IPS-20b (cell line): ENCODE measurements at regions not wholly inside any gene's neighbourhood (a gene's known extent, or its start where the extent isn't known, plus 50 kb on each side); places are given as distances from the start of the nearest gene placed in this dataset.

Experiments
- H3K27ac ChIP-seq: one replicate; pipeline ENCODE4 v1.5.1; 2013; ENCODE audit warnings: low read length
- H3K27me3 ChIP-seq: 2 replicates; pipeline ENCODE4 v1.6.1; 2013; ENCODE audit warnings: mild to moderate bottlenecking, low read length, inconsistent platforms; ENCODE audit not compliant: insufficient read depth
- H3K36me3 ChIP-seq: 2 replicates; pipeline ENCODE4 v1.6.1; 2013; ENCODE audit warnings: low read depth, mild to moderate bottlenecking, inconsistent platforms, low read length, moderate library complexity; ENCODE audit not compliant: insufficient read depth
- H3K4me1 ChIP-seq: 2 replicates; pipeline ENCODE4 v1.6.1; 2013; ENCODE audit warnings: mild to moderate bottlenecking, control low read depth, inconsistent platforms, low read length, moderate library complexity; ENCODE audit not compliant: insufficient read depth
- H3K4me3 ChIP-seq: 2 replicates; pipeline ENCODE4 v1.5.1; 2013; ENCODE audit warnings: mild to moderate bottlenecking, low read length, inconsistent platforms
- H3K9ac ChIP-seq: 2 replicates; pipeline ENCODE4 v1.6.1; 2013; ENCODE audit warnings: low read depth, mild to moderate bottlenecking, inconsistent platforms, low read length, moderate library complexity
- H3K9me3 ChIP-seq: 2 replicates; pipeline ENCODE4 v1.6.1; 2013; ENCODE audit warnings: mild to moderate bottlenecking, low read depth, low read length, inconsistent platforms; ENCODE audit not compliant: insufficient read depth

- Histone ChIP-seq H3K9me3 (no peaks in the 10 kb centered on the region), H3K9ac (no peak overlapping the region), H3K4me3 (no peak overlapping the region), H3K27me3 (no peaks in the 10 kb centered on the region), H3K27ac (no peak overlapping the region), H3K36me3 (no peaks in the 10 kb centered on the region), H3K4me1 (peaks cover 5% of the 10 kb centered on the region; the same call in 1 of the 2 replicates)
Observed at GRCh38 chr1:14014929-14015328, 314.9 kb downstream of the PRDM2 start.

- Histone ChIP-seq H3K4me1 (peaks cover 3% of the 10 kb centered on the region; the same call in 1 of the 2 replicates), H3K36me3 (no peaks in the 10 kb centered on the region), H3K27ac (no peak overlapping the region), H3K4me3 (no peak overlapping the region), H3K9ac (no peak overlapping the region), H3K27me3 (no peaks in the 10 kb centered on the region), H3K9me3 (no peaks in the 10 kb centered on the region)
Observed at GRCh38 chr1:14015917-14016316, 315.9 kb downstream of the PRDM2 start.

GRCh38 chr1:14017531-14017961 is 317.6 kb downstream of the PRDM2 start:
- H3K4me3 ChIP-seq = no peak overlapping the region
- no peak overlapping the region for H3K9ac ChIP-seq
- H3K27ac ChIP-seq = no peak overlapping the region
- H3K9me3 ChIP-seq = no peaks in the 10 kb centered on the region
- no peaks in the 10 kb centered on the region for H3K27me3 ChIP-seq
- H3K4me1 ChIP-seq = no peaks in the 10 kb centered on the region; the same call in 1 of the 2 replicates
- H3K36me3 ChIP-seq = no peaks in the 10 kb centered on the region

DNA sequence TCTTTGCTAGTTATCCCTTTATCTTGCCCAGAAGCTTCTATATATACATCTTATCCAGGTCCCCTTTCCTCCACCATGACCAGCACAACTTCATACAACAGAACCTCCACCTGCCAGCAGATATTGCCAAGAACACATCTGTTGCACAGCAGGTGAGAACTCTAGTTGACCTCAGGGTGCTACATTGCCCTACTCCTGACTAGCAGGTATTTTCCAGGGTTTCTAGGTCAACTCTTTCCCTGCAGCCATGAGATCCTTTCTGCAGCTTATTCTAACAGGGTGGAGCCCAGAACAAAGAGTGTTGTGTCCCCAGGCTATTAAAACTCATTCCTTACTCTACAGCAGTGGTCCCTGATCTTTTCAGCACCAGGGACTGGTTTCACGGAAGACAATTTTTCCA is 319.5 kb downstream of the PRDM2 start:
- H3K27ac ChIP-seq = no peak overlapping the region
- no peaks in the 10 kb centered on the region; the same call in 1 of the 2 replicates for H3K4me1 ChIP-seq
- H3K9me3 ChIP-seq = no peaks in the 10 kb centered on the region
- H3K36me3 ChIP-seq = no peaks in the 10 kb centered on the region
- no peak overlapping the region for H3K9ac ChIP-seq
- no peaks in the 10 kb centered on the region for H3K27me3 ChIP-seq
- H3K4me3 ChIP-seq = no peak overlapping the region

DNA sequence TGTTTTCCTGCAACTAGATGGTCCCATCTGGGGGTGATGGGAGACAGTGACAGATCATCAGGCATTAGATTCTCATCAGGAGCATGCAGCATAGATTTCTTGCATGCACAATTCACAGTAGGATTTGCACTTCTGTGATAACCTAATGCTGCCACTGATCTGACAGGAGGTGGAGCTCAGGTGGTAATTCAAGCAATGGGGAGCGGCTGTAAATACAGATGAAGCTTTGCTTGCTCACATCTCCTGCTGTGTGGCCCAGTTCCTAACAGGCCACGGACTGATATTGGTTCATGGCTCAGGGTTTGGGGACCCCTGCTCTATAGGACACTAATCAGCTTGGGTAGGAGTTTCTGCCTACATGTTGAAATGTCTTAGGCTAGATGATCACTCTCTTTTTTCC is 320.0 kb downstream of the PRDM2 start:
- Histone ChIP-seq H3K4me1 (no peaks in the 10 kb centered on the region; the same call in 1 of the 2 replicates), H3K9ac (no peak overlapping the region), H3K36me3 (no peaks in the 10 kb centered on the region), H3K9me3 (no peaks in the 10 kb centered on the region), H3K27ac (no peak overlapping the region), H3K27me3 (no peaks in the 10 kb centered on the region), H3K4me3 (no peak overlapping the region)

- H3K9ac ChIP-seq = no peak overlapping the region
- H3K4me1 ChIP-seq = no peaks in the 10 kb centered on the region
- peaks cover 9% of the 10 kb centered on the region; the same call in 1 of the 2 replicates for H3K27me3 ChIP-seq
- H3K9me3 ChIP-seq = no peaks in the 10 kb centered on the region
- H3K36me3 ChIP-seq = no peaks in the 10 kb centered on the region
- H3K4me3 ChIP-seq = no peak overlapping the region
- H3K27ac ChIP-seq = no peak overlapping the region
Observed at GRCh38 chr1:14027099-14027498, 327.1 kb downstream of the PRDM2 start.

DNA sequence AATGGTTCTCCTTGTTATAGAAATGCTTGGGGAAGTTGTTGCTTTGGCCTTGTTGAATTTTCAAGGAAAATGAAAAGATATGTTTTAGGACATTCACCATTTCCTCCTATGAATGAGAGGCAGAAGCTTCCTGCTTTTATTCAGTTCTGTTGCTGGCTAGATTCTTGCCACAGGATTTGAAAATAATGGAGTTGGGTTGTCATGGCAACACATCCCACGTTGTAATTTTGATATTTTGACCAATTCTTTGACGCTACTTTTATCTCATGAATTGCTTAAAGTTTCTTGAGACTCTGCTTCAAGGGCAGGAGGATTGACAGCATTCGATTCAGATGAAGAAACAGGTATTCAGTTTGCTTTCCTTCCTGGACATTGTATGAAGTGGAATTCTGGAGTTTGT is 331.5 kb downstream of the PRDM2 start:
- no peak overlapping the region for H3K9ac ChIP-seq
- no peak overlapping the region for H3K27ac ChIP-seq
- H3K4me1 ChIP-seq = no peaks in the 10 kb centered on the region
- peaks cover 14% of the 10 kb centered on the region; the same call in 1 of the 2 replicates for H3K9me3 ChIP-seq
- H3K36me3 ChIP-seq = no peaks in the 10 kb centered on the region
- no peak overlapping the region for H3K4me3 ChIP-seq
- peaks cover 9% of the 10 kb centered on the region; the same call in 1 of the 2 replicates for H3K27me3 ChIP-seq

DNA sequence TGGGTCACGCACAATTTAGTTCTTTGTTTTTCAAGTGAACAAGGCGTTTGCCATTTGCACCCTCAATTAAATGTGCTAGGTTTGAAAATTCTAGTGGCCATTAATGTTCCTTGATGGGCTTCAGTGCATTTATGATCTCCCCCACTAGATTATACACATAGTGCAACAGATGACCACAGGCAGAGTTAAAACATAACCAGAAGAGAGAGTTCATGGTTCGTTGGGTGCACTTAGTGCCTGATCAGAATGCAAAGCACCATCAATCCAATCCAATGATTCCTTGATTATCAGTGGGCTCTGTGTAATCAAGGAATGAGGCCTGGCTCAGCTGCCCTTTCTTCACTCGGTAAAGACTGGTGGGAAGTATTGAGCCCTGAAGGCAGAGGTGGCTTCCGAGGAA is 334.5 kb downstream of the PRDM2 start:
- Histone ChIP-seq H3K27me3 (peaks cover 4% of the 10 kb centered on the region; the same call in 1 of the 2 replicates), H3K4me3 (no peak overlapping the region), H3K9me3 (peaks cover 14% of the 10 kb centered on the region; the same call in 1 of the 2 replicates), H3K4me1 (no peaks in the 10 kb centered on the region), H3K9ac (no peak overlapping the region), H3K27ac (no peak overlapping the region), H3K36me3 (no peaks in the 10 kb centered on the region)

- no peak overlapping the region for H3K4me3 ChIP-seq
- H3K27me3 ChIP-seq = peaks cover 4% of the 10 kb centered on the region; the same call in 1 of the 2 replicates
- H3K9ac ChIP-seq = no peak overlapping the region
- no peaks in the 10 kb centered on the region for H3K36me3 ChIP-seq
- peaks cover 28% of the 10 kb centered on the region for H3K9me3 ChIP-seq
- no peak overlapping the region for H3K27ac ChIP-seq
- H3K4me1 ChIP-seq = no peaks in the 10 kb centered on the region
Observed at GRCh38 chr1:14037101-14037847, 337.3 kb downstream of the PRDM2 start.

- Histone ChIP-seq H3K36me3 (no peaks in the 10 kb centered on the region), H3K9ac (no peak overlapping the region), H3K27ac (no peak overlapping the region), H3K27me3 (peaks cover 4% of the 10 kb centered on the region; the same call in 1 of the 2 replicates), H3K4me3 (no peak overlapping the region), H3K9me3 (peaks cover 20% of the 10 kb centered on the region), H3K4me1 (no peaks in the 10 kb centered on the region)
Observed at GRCh38 chr1:14039582-14040430, 339.8 kb downstream of the PRDM2 start.

GRCh38 chr1:14049965-14050364 is 350.0 kb downstream of the PRDM2 start:
- H3K9me3 ChIP-seq = no peaks in the 10 kb centered on the region
- H3K4me3 ChIP-seq = no peak overlapping the region
- H3K27ac ChIP-seq = no peak overlapping the region
- H3K36me3 ChIP-seq = no peaks in the 10 kb centered on the region
- H3K4me1 ChIP-seq = peaks cover 4% of the 10 kb centered on the region; the same call in 1 of the 2 replicates
- no peaks in the 10 kb centered on the region; the same call in 1 of the 2 replicates for H3K27me3 ChIP-seq
- no peak overlapping the region for H3K9ac ChIP-seq
